IMR-90 (cell line): ENCODE measurements at regions not wholly inside any gene's neighbourhood (a gene's known extent, or its start where the extent isn't known, plus 50 kb on each side); places are given as distances from the start of the nearest gene placed in this dataset.

Experiments used
- ATAC-seq: fragments of 200-7000 bp; cut with Tn5 transposase; 2 replicates; pipeline ENCODE4 v1.9.1; 2020; ENCODE audit warnings: low read depth, mild to moderate bottlenecking, moderate library complexity
- BruUV-seq: library from RNA; stranded (reverse); fragments of 400-500 nt; replicated peaks from 2 replicates; lab custom pipeline; 2021; lab: Mats Ljungman, UMichigan
- CTCF ChIA-PET: fragments of 300-600 bp; formaldehyde crosslinking; extraction: SDS; loops from one replicate; lab custom pipeline; 2021; ENCODE audit warnings: antibody characterized with exemption; lab: Yijun Ruan, JAX
- POLR2A ChIA-PET: fragments of 300-600 bp; sonication (Branson Sonifier 250); formaldehyde crosslinking; loops from one replicate; lab custom pipeline; 2022; ENCODE audit warnings: antibody characterized with exemption; ENCODE audit not compliant: unreplicated experiment; lab: Charles Lee
- DNase-seq: peaks from one replicate; pipeline ENCODE4 v3.0.0; 2013
- H2AFZ ChIP-seq: replicated peaks from 2 replicates; pipeline ENCODE3; 2013; ENCODE audit warnings: low read length, mild to moderate bottlenecking; ENCODE audit not compliant: poor library complexity
- H2AK5ac ChIP-seq: 2 replicates; pipeline ENCODE4 v1.6.1; 2013; ENCODE audit warnings: low read depth, low read length, inconsistent platforms
- H2AK9ac ChIP-seq: replicated peaks from 2 replicates; pipeline ENCODE3; 2013; ENCODE audit warnings: mild to moderate bottlenecking, low read depth, low read length, moderate library complexity; ENCODE audit not compliant: poor library complexity
- H2BK120ac ChIP-seq: 2 replicates; pipeline ENCODE4 v1.6.1; 2013; ENCODE audit warnings: low read depth, low read length, inconsistent platforms
- H2BK15ac ChIP-seq: 3 replicates; pipeline ENCODE4 v1.6.1; 2013; ENCODE audit warnings: low read depth, low read length, inconsistent platforms
- H2BK20ac ChIP-seq: 2 replicates; pipeline ENCODE4 v1.6.1; 2013; ENCODE audit warnings: low read depth, mild to moderate bottlenecking, inconsistent platforms, low read length, moderate library complexity
- H2BK5ac ChIP-seq: 2 replicates; pipeline ENCODE4 v1.6.1; 2013; ENCODE audit warnings: mild to moderate bottlenecking, low read depth, low read length, inconsistent platforms; ENCODE audit not compliant: poor library complexity, severe bottlenecking
- H3K14ac ChIP-seq: replicated peaks from 2 replicates; pipeline ENCODE4 v1.6.1; 2013; ENCODE audit warnings: low read depth, low read length, inconsistent platforms
- H3K18ac ChIP-seq: 2 replicates; pipeline ENCODE4 v1.6.1; 2013; ENCODE audit warnings: low read depth, low read length, control low read depth
- H3K23ac ChIP-seq: 2 replicates; pipeline ENCODE4 v1.6.1; 2013; ENCODE audit warnings: low read depth, low read length, inconsistent platforms
- H3K27ac ChIP-seq: 2 replicates; pipeline ENCODE4 v1.5.1; 2013; ENCODE audit warnings: mild to moderate bottlenecking, control low read depth, low read length; ENCODE audit not compliant: insufficient read depth
- H3K27me3 ChIP-seq: 2 replicates; pipeline ENCODE4 v1.6.1; 2013; ENCODE audit warnings: low read length; ENCODE audit not compliant: control insufficient read depth, insufficient read depth
- H3K36me3 ChIP-seq: 2 replicates; pipeline ENCODE4 v1.6.1; 2013; ENCODE audit warnings: low read length, mixed read lengths; ENCODE audit not compliant: control insufficient read depth, insufficient read depth
- H3K4ac ChIP-seq: 2 replicates; pipeline ENCODE4 v1.6.1; 2013; ENCODE audit warnings: low read depth, low read length, inconsistent platforms
- H3K4me1 ChIP-seq: 2 replicates; pipeline ENCODE4 v1.6.1; 2013; ENCODE audit warnings: low read length, mixed read lengths; ENCODE audit not compliant: control insufficient read depth, insufficient read depth
- H3K4me2 ChIP-seq: 2 replicates; pipeline ENCODE4 v1.6.1; 2013; ENCODE audit warnings: low read depth, mild to moderate bottlenecking, control low read depth, low read length, moderate library complexity
- H3K4me3 ChIP-seq: 2 replicates; pipeline ENCODE4 v1.5.1; 2013; ENCODE audit warnings: low read depth, mild to moderate bottlenecking, control low read depth, low read length, moderate library complexity; ENCODE audit not compliant: insufficient read depth
- H3K56ac ChIP-seq: 2 replicates; pipeline ENCODE4 v1.6.1; 2013; ENCODE audit warnings: low read length, inconsistent platforms; ENCODE audit not compliant: insufficient read depth; ENCODE audit errors: extremely low read depth
- H3K79me1 ChIP-seq, 2 experiments: 2 replicates each; pipeline ENCODE4 v1.6.1; 2013; ENCODE audit warnings: low read length in 2 of 2, inconsistent platforms in 1 of 2, low read depth in 1 of 2
- H3K9ac ChIP-seq: 2 replicates; pipeline ENCODE4 v1.6.1; 2013; ENCODE audit warnings: low read depth, low read length, control low read depth
- H3K9me1 ChIP-seq: 2 replicates; pipeline ENCODE4 v1.6.1; 2013; ENCODE audit warnings: low read length, inconsistent platforms; ENCODE audit not compliant: insufficient read depth
- H3K9me3 ChIP-seq: 2 replicates; pipeline ENCODE4 v1.6.1; 2013; ENCODE audit warnings: low read length; ENCODE audit not compliant: control insufficient read depth, insufficient read depth
- H4K20me1 ChIP-seq: 2 replicates; pipeline ENCODE4 v1.6.1; 2013; ENCODE audit warnings: low read length, inconsistent platforms; ENCODE audit not compliant: insufficient read depth
- H4K5ac ChIP-seq: 2 replicates; pipeline ENCODE4 v1.6.1; 2013; ENCODE audit warnings: mild to moderate bottlenecking, low read depth, low read length, control low read depth
- H4K8ac ChIP-seq, 2 experiments: 2 replicates each; pipeline ENCODE4 v1.6.1; 2013; ENCODE audit warnings: low read depth in 2 of 2, low read length in 2 of 2, control low read depth in 1 of 2, inconsistent platforms in 1 of 2
- H4K91ac ChIP-seq: 2 replicates; pipeline ENCODE4 v1.6.1; 2013; ENCODE audit warnings: low read depth, low read length, inconsistent platforms; ENCODE audit not compliant: insufficient read depth
- CEBPB ChIP-seq: IDR thresholded peaks from 2 replicates; pipeline ENCODE4 v1.6.1; 2012; ENCODE audit warnings: low read depth, low read length, improper control_type of control experiment
- ELK1 ChIP-seq: fragments of 150-350 bp; IDR thresholded peaks from 2 replicates; pipeline ENCODE4 v1.6.1; 2016; ENCODE audit warnings: low read depth, mild to moderate bottlenecking, low read length, moderate library complexity, borderline replicate concordance
- FOS ChIP-seq: fragments of 150-350 bp; IDR thresholded peaks from 2 replicates; pipeline ENCODE4 v1.6.1; 2016; ENCODE audit warnings: low read depth, low read length
- MAFK ChIP-seq: IDR thresholded peaks from 2 replicates; pipeline ENCODE4 v1.6.1; 2012; ENCODE audit warnings: low read depth, low read length, improper control_type of control experiment
- MAZ ChIP-seq: IDR thresholded peaks from 2 replicates; pipeline ENCODE4 v1.6.1; 2012; ENCODE audit warnings: low read depth, mild to moderate bottlenecking, low read length, improper control_type of control experiment, moderate library complexity, borderline replicate concordance
- MXI1 ChIP-seq: IDR thresholded peaks from 2 replicates; pipeline ENCODE4 v1.6.1; 2012; ENCODE audit warnings: low read depth, mild to moderate bottlenecking, low read length, moderate library complexity, borderline replicate concordance
- NFE2L2 ChIP-seq: fragments of 150-350 bp; IDR thresholded peaks from 2 replicates; pipeline ENCODE4 v1.6.1; 2016; ENCODE audit warnings: low read depth, mild to moderate bottlenecking, low read length
- RAD21 ChIP-seq: IDR thresholded peaks from 2 replicates; pipeline ENCODE4 v1.6.1; 2012; ENCODE audit warnings: low read length, improper control_type of control experiment
- RCOR1 ChIP-seq: IDR thresholded peaks from 2 replicates; pipeline ENCODE4 v1.6.1; 2012; ENCODE audit warnings: mild to moderate bottlenecking, low read length, improper control_type of control experiment; ENCODE audit not compliant: insufficient replicate concordance
- RFX5 ChIP-seq: IDR thresholded peaks from 2 replicates; pipeline ENCODE4 v1.8.0; 2012; ENCODE audit warnings: low read depth, mild to moderate bottlenecking, low read length, moderate library complexity
- SMC3 ChIP-seq: fragments of 150-350 bp; IDR thresholded peaks from 2 replicates; pipeline ENCODE4 v1.6.1; 2016; ENCODE audit warnings: low read depth, mild to moderate bottlenecking, antibody characterized with exemption, low read length, moderate library complexity
- USF2 ChIP-seq: fragments of 150-350 bp; IDR thresholded peaks from 2 replicates; pipeline ENCODE4 v1.6.1; 2017; ENCODE audit warnings: mild to moderate bottlenecking, antibody characterized with exemption, low read length, low read depth
- WGBS, 2 experiments: methylation state at CpG; one replicate each; pipeline versions ENCODE4 v1.1.5 to v1.1.7; 2013; ENCODE audit warnings: missing lambda C conversion rate in 2 of 2; ENCODE audit not compliant: insufficient read length in 1 of 2; ENCODE audit errors: extremely low coverage in 2 of 2; 5-methylcytosine and 5-hydroxymethylcytosine counted together
- dilution Hi-C: fragments of 300-500 bp; cut with HindIII; formaldehyde crosslinking; loops from one replicate; pipeline ENCODE4 v1.14.3; 2018; ENCODE audit warnings: low sequenced_read_pairs; ENCODE audit not compliant: unreplicated experiment
- in situ Hi-C: fragments of 300-500 bp; cut with MboI; formaldehyde crosslinking; loops from 3 replicates; pipeline ENCODE4 v1.14.3; 2019; ENCODE audit warnings: low sequenced_read_pairs, inconsistent platforms, mixed read lengths
- intact Hi-C: fragments of 100-400 bp; cut with micrococcal nuclease; formaldehyde crosslinking; loops from 2 replicates; pipeline ENCODE4 v1.10.0; 2022

GRCh38 chr15:58322253-58322652, 109.5 kb upstream of the LIPC start:
- H2AK9ac ChIP-seq: no peak overlapping the region
- ChIA-PET CTCF (interaction anchor here (0.6 kb wide), 1 partner anchor 484 kb away, joined by 3 read pairs; no protein-coding TSS in a partner anchor), POLR2A (no interaction called here)
- H3K23ac ChIP-seq: no peak overlapping the region
- in situ Hi-C loops: no loop called here
- no peak overlapping the region for H3K14ac ChIP-seq
- no CpG with 5 or more reads among the region's 3 CpGs for WGBS, 2 experiments
- no peaks in the 10 kb centered on the region for H3K9me1 ChIP-seq
- no peak overlapping the region for H3K9ac ChIP-seq
- intact Hi-C loops: no loop called here
- H3K27ac ChIP-seq: no peak overlapping the region
- DNase-seq (no peak), ATAC-seq (no peak)
- no peak overlapping the region for H3K18ac ChIP-seq
- H3K4me1 ChIP-seq: no peaks in the 10 kb centered on the region
- no peak overlapping the region for H2BK5ac ChIP-seq
- H3K4me2 ChIP-seq: no peak overlapping the region
- no peaks in the 10 kb centered on the region for H3K79me1 ChIP-seq
- TF ChIP-seq NFE2L2 (no peak), USF2 (no peak), MAZ (no peak), SMC3 (no peak), ELK1 (no peak), RAD21 (no peak), FOS (no peak), MXI1 (no peak), RFX5 (no peak), MAFK (no peak), CEBPB (no peak), RCOR1 (no peak)
- H3K56ac ChIP-seq: no peak overlapping the region
- dilution Hi-C loops: no loop called here
- H3K36me3 ChIP-seq: no peaks in the 10 kb centered on the region
- no peak overlapping the region for H2BK20ac ChIP-seq
- no peak overlapping the region for H3K4me3 ChIP-seq
- H2BK120ac ChIP-seq: no peak overlapping the region
- H4K8ac ChIP-seq: no peak overlapping the region
- no peak overlapping the region for H2BK15ac ChIP-seq
- H4K5ac ChIP-seq: no peak overlapping the region
- no peaks in the 10 kb centered on the region for H3K9me3 ChIP-seq
- no peaks in the 10 kb centered on the region for H4K20me1 ChIP-seq
- BruUV-seq: no TSS peak
- H4K91ac ChIP-seq: no peak overlapping the region
- no peaks in the 10 kb centered on the region for H3K27me3 ChIP-seq
- no peak overlapping the region for H2AFZ ChIP-seq
- H2AK5ac ChIP-seq: no peak overlapping the region
- H3K4ac ChIP-seq: no peak overlapping the region
